HepG2 (cell line): ENCODE measurements at regions not wholly inside any gene's neighbourhood (a gene's known extent, or its start where the extent isn't known, plus 50 kb on each side); places are given as distances from the start of the nearest gene placed in this dataset.

Experiments
- ATAC-seq: fragments of 200-7000 bp; cut with Tn5 transposase; 3 replicates; pipeline ENCODE4 v1.9.1; 2020; ENCODE audit warnings: mild to moderate bottlenecking, moderate library complexity
- BruUV-seq: library from RNA; stranded (reverse); fragments of 400-500 nt; replicated peaks from 2 replicates; lab custom pipeline; 2021; lab: Mats Ljungman, UMichigan
- CTCF ChIA-PET: fragments of 300-600 bp; formaldehyde crosslinking; extraction: SDS; loops from one replicate; lab custom pipeline; 2021; ENCODE audit warnings: low total read pairs, inconsistent platforms, low intra/inter-chr PET ratio; lab: Yijun Ruan, JAX
- POLR2A ChIA-PET: fragments of 350-600 bp; sonication (Branson Sonifier 250); formaldehyde crosslinking; loops from one replicate; lab custom pipeline; 2020; ENCODE audit warnings: antibody characterized with exemption, inconsistent platforms; lab: Yijun Ruan, JAX
- DNase-seq: peaks from one replicate; pipeline ENCODE4 v3.0.0-alpha.2; 2015; ENCODE audit warnings: low spot score
- FAIRE-seq: peaks from 3 replicates; lab custom pipeline; 2011; peaks lifted over from hg19 to GRCh38; lab: Jason Lieb, UNC
- H2AFZ ChIP-seq: one replicate; pipeline ENCODE4 v1.6.1; 2011; ENCODE audit warnings: low read length, inconsistent platforms
- H3K27ac ChIP-seq: fragments of 300-600 bp; 3 replicates; pipeline ENCODE4 v1.8.0; 2011; ENCODE audit warnings: mixed run types, mild to moderate bottlenecking, mixed read lengths, low read length, inconsistent platforms; ENCODE audit not compliant: insufficient read depth; ENCODE audit errors: extremely low read length
- H3K27me3 ChIP-seq, 2 experiments: fragments of 200-600 bp in 1 of 2; 2 replicates in 1 of 2; 3 replicates in 1 of 2; pipeline versions ENCODE4 v1.6.0 to v1.8.0; 2011; ENCODE audit warnings: low read length in 2 of 2, mild to moderate bottlenecking in 2 of 2, moderate library complexity in 2 of 2, inconsistent platforms in 1 of 2; ENCODE audit not compliant: insufficient read depth in 2 of 2, control insufficient read depth in 1 of 2
- H3K36me3 ChIP-seq, 2 experiments: fragments of 200-600 bp in 1 of 2; replicated peaks in 1 of 2; 2 replicates in 1 of 2; 3 replicates in 1 of 2; pipeline versions ENCODE4 v1.5.1 to v1.8.0; 2011; ENCODE audit warnings: low read length in 2 of 2, inconsistent platforms in 1 of 2; ENCODE audit not compliant: insufficient read depth in 2 of 2, control insufficient read depth in 1 of 2
- H3K4me1 ChIP-seq: 2 replicates; pipeline ENCODE4 v1.5.1; 2012; ENCODE audit warnings: low read length, inconsistent platforms; ENCODE audit not compliant: insufficient read depth
- H3K4me2 ChIP-seq: 2 replicates; pipeline ENCODE4 v1.6.0; 2011; ENCODE audit warnings: low read depth, low read length, inconsistent platforms
- H3K4me3 ChIP-seq, 3 experiments: fragments of 200-600 bp in 1 of 3; sonication (generic), shearing (Covaris generic) in 1 of 3; replicated peaks in 1 of 3; 2 replicates each; pipeline ENCODE4 v1.5.1; 2011 to 2016; ENCODE audit warnings: low read length in 3 of 3, inconsistent platforms in 2 of 3, low read depth in 2 of 3, mild to moderate bottlenecking in 2 of 3, control low read depth in 1 of 3, mixed read lengths in 1 of 3; ENCODE audit not compliant: insufficient read depth in 1 of 3
- H3K79me2 ChIP-seq: one replicate; pipeline ENCODE4 v1.6.1; 2011; ENCODE audit warnings: low read length, inconsistent platforms; ENCODE audit not compliant: insufficient read depth
- H3K9ac ChIP-seq: 2 replicates; pipeline ENCODE4 v1.6.0; 2011; ENCODE audit warnings: mild to moderate bottlenecking, low read depth, low read length, inconsistent platforms; ENCODE audit not compliant: insufficient read depth
- H3K9me3 ChIP-seq: 2 replicates; pipeline ENCODE4 v1.5.1; 2012; ENCODE audit warnings: mild to moderate bottlenecking, low read length
- H4K20me1 ChIP-seq: 2 replicates; pipeline ENCODE4 v1.6.0; 2011; ENCODE audit warnings: inconsistent platforms, mild to moderate bottlenecking, low read length, moderate library complexity; ENCODE audit not compliant: insufficient read depth
- CBX5 ChIP-seq: sonication (generic); formaldehyde crosslinking; IDR thresholded peaks from 2 replicates; pipeline ENCODE4 v1.4.0; 2020; ENCODE audit warnings: missing genetic modification reagents, borderline replicate concordance
- FOXO1 ChIP-seq: sonication (generic); formaldehyde crosslinking; IDR thresholded peaks from 2 replicates; pipeline ENCODE4 v1.4.0; 2020; ENCODE audit warnings: missing genetic modification reagents
- MXD3 ChIP-seq: IDR thresholded peaks from 2 replicates; pipeline ENCODE4 v1.6.1; 2016; ENCODE audit warnings: mild to moderate bottlenecking, missing biosample characterization, missing genetic modification reagents
- ZBTB40 ChIP-seq, 2 experiments: fragments of 450-650 bp in 1 of 2; sonication (generic) in 1 of 2; formaldehyde crosslinking in 1 of 2; IDR thresholded peaks; 2 replicates each; pipeline versions ENCODE4 v1.6.1 to v1.8.0; 2016 to 2022; ENCODE audit warnings: antibody characterized with exemption in 1 of 2, mild to moderate bottlenecking in 1 of 2, missing genetic modification reagents in 1 of 2
- ZNF335 ChIP-seq: sonication (generic); formaldehyde crosslinking; IDR thresholded peaks from 2 replicates; pipeline ENCODE4 v1.4.0; 2020; ENCODE audit warnings: missing genetic modification reagents
- ZNF790 ChIP-seq: sonication (generic); formaldehyde crosslinking; IDR thresholded peaks from 2 replicates; pipeline ENCODE4 v1.8.0; 2022; ENCODE audit warnings: missing genetic modification reagents, mild to moderate bottlenecking, borderline replicate concordance
- WGBS: methylation state at CpG from one replicate; pipeline ENCODE4 v1.1.6; 2017; ENCODE audit warnings: low lambda C conversion rate; 5-methylcytosine and 5-hydroxymethylcytosine counted together
- in situ Hi-C: cut with HindIII; loops from 2 replicates; pipeline ENCODE4 v1.10.0; 2017; ENCODE audit warnings: low pct_unique_long_range_greater_than_20kb; ENCODE audit not compliant: extremely low pct_ligation_motif_present
- intact Hi-C: fragments of 100-400 bp; cut with micrococcal nuclease; formaldehyde crosslinking; loops from one replicate; pipeline ENCODE4 v1.10.0; 2022; ENCODE audit not compliant: unreplicated experiment
- TF ChIP-seq, protein P1 (sequence below): sonication (generic); formaldehyde crosslinking; IDR thresholded peaks from 2 replicates; pipeline ENCODE4 v1.4.0; 2020; ENCODE audit warnings: missing genetic modification reagents

- no peaks in the 10 kb centered on the region for H3K4me1 ChIP-seq
- H3K4me3 ChIP-seq = no peak overlapping the region
- POLR2A ChIA-PET = no interaction called here
- CTCF ChIA-PET = no interaction called here
- no TSS peak for BruUV-seq
- no peaks in the 10 kb centered on the region for H3K79me2 ChIP-seq
- peaks cover 4% of the 10 kb centered on the region; the same call in 1 of the 2 replicates for H3K9me3 ChIP-seq
- no peaks in the 10 kb centered on the region for H3K27me3 ChIP-seq
- H4K20me1 ChIP-seq = no peaks in the 10 kb centered on the region
- TF ChIP-seq ZNF790 (CRISPR knock-in tag) = no peak
- TF ChIP-seq CBX5 (CRISPR knock-in tag) = no peak
- no peak for TF ChIP-seq MXD3 (CRISPR knock-in tag)
- TF ChIP-seq, protein P1, sequence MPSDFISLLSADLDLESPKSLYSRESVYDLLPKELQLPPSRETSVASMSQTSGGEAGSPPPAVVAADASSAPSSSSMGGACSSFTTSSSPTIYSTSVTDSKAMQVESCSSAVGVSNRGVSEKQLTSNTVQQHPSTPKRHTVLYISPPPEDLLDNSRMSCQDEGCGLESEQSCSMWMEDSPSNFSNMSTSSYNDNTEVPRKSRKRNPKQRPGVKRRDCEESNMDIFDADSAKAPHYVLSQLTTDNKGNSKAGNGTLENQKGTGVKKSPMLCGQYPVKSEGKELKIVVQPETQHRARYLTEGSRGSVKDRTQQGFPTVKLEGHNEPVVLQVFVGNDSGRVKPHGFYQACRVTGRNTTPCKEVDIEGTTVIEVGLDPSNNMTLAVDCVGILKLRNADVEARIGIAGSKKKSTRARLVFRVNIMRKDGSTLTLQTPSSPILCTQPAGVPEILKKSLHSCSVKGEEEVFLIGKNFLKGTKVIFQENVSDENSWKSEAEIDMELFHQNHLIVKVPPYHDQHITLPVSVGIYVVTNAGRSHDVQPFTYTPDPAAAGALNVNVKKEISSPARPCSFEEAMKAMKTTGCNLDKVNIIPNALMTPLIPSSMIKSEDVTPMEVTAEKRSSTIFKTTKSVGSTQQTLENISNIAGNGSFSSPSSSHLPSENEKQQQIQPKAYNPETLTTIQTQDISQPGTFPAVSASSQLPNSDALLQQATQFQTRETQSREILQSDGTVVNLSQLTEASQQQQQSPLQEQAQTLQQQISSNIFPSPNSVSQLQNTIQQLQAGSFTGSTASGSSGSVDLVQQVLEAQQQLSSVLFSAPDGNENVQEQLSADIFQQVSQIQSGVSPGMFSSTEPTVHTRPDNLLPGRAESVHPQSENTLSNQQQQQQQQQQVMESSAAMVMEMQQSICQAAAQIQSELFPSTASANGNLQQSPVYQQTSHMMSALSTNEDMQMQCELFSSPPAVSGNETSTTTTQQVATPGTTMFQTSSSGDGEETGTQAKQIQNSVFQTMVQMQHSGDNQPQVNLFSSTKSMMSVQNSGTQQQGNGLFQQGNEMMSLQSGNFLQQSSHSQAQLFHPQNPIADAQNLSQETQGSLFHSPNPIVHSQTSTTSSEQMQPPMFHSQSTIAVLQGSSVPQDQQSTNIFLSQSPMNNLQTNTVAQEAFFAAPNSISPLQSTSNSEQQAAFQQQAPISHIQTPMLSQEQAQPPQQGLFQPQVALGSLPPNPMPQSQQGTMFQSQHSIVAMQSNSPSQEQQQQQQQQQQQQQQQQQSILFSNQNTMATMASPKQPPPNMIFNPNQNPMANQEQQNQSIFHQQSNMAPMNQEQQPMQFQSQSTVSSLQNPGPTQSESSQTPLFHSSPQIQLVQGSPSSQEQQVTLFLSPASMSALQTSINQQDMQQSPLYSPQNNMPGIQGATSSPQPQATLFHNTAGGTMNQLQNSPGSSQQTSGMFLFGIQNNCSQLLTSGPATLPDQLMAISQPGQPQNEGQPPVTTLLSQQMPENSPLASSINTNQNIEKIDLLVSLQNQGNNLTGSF (CRISPR knock-in tag) = no peak
- peak; percentile 95 for TF ChIP-seq ZBTB40 (IDR thresholded peaks at IDR 0.05)
- TF ChIP-seq ZBTB40 (CRISPR knock-in tag; IDR thresholded peaks at IDR 0.05) = no peak
- no peak for TF ChIP-seq ZNF335 (CRISPR knock-in tag)
- TF ChIP-seq FOXO1 (CRISPR knock-in tag) = no peak
- TF ChIP-seq, all 625 proteins: peak for 1
- intact Hi-C loops (no loop called here), in situ Hi-C loops (no loop called here)
- H3K4me2 ChIP-seq = no peak overlapping the region
- ATAC-seq (no peak), DNase-seq (no peak), FAIRE-seq (no peak)
- WGBS = 6% methylated on average over 2 of the region's 2 CpGs
- H3K27ac ChIP-seq = no peak overlapping the region
- H3K9ac ChIP-seq = no peak overlapping the region
- H2AFZ ChIP-seq = no peak overlapping the region
- no peaks in the 10 kb centered on the region for H3K36me3 ChIP-seq
These were observed 804.4 kb upstream of the FAM98A start for GRCh38 chr2:34403512-34403911.
